Endothelial cell (in vitro differentiated cells): ENCODE measurements at regions not wholly inside any gene's neighbourhood (a gene's known extent, or its start where the extent isn't known, plus 50 kb on each side); places are given as distances from the start of the nearest gene placed in this dataset.

Source experiments
- DNase-seq: peaks from one replicate; pipeline ENCODE4 v3.0.0; 2021; ENCODE audit warnings: low spot score
- H3K27ac Mint-ChIP-seq: one replicate; pipeline ENCODE4 v1.8.0; 2021; ENCODE audit warnings: mixed read lengths, inconsistent platforms; ENCODE audit not compliant: unreplicated experiment
- H3K27me3 Mint-ChIP-seq: one replicate; pipeline ENCODE4 v1.8.0; 2021; ENCODE audit warnings: mild to moderate bottlenecking, moderate library complexity, mixed read lengths, inconsistent platforms; ENCODE audit not compliant: unreplicated experiment
- H3K36me3 Mint-ChIP-seq: one replicate; pipeline ENCODE4 v1.8.0; 2021; ENCODE audit warnings: mild to moderate bottlenecking, low read depth, mixed read lengths, inconsistent platforms; ENCODE audit not compliant: unreplicated experiment
- H3K4me1 Mint-ChIP-seq: one replicate; pipeline ENCODE4 v1.8.0; 2021; ENCODE audit warnings: mild to moderate bottlenecking, mixed read lengths, inconsistent platforms; ENCODE audit not compliant: unreplicated experiment
- H3K4me3 Mint-ChIP-seq: one replicate; pipeline ENCODE4 v1.8.0; 2021; ENCODE audit warnings: mild to moderate bottlenecking, mixed read lengths, inconsistent platforms; ENCODE audit not compliant: unreplicated experiment
- H3K9me3 Mint-ChIP-seq: one replicate; pipeline ENCODE4 v1.8.0; 2021; ENCODE audit warnings: mixed read lengths, inconsistent platforms; ENCODE audit not compliant: unreplicated experiment
- TF ChIP-seq, protein P1 (sequence below): fragments of 200-600 bp; sonication (generic); IDR thresholded peaks from one replicate; pipeline ENCODE4 v1.5.0; 2021; ENCODE audit warnings: antibody characterized with exemption; ENCODE audit not compliant: unreplicated experiment

GRCh38 chr2:18172607-18173006, 294.1 kb downstream of the KCNS3 start:
- H3K9me3 Mint-ChIP-seq: no peaks in the 10 kb centered on the region
- no peak for DNase-seq
- H3K27me3 Mint-ChIP-seq: no peaks in the 10 kb centered on the region
- TF ChIP-seq, protein P1, sequence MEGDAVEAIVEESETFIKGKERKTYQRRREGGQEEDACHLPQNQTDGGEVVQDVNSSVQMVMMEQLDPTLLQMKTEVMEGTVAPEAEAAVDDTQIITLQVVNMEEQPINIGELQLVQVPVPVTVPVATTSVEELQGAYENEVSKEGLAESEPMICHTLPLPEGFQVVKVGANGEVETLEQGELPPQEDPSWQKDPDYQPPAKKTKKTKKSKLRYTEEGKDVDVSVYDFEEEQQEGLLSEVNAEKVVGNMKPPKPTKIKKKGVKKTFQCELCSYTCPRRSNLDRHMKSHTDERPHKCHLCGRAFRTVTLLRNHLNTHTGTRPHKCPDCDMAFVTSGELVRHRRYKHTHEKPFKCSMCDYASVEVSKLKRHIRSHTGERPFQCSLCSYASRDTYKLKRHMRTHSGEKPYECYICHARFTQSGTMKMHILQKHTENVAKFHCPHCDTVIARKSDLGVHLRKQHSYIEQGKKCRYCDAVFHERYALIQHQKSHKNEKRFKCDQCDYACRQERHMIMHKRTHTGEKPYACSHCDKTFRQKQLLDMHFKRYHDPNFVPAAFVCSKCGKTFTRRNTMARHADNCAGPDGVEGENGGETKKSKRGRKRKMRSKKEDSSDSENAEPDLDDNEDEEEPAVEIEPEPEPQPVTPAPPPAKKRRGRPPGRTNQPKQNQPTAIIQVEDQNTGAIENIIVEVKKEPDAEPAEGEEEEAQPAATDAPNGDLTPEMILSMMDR: no peak
- H3K4me3 Mint-ChIP-seq: no peak overlapping the region
- H3K27ac Mint-ChIP-seq: no peak overlapping the region
- H3K36me3 Mint-ChIP-seq: peaks cover 3% of the 10 kb centered on the region
- H3K4me1 Mint-ChIP-seq: peaks cover 2% of the 10 kb centered on the region

- no peak for DNase-seq
- peaks cover 6% of the 10 kb centered on the region for H3K4me1 Mint-ChIP-seq
- H3K9me3 Mint-ChIP-seq: no peaks in the 10 kb centered on the region
- H3K36me3 Mint-ChIP-seq: peaks cover 3% of the 10 kb centered on the region
- no peaks in the 10 kb centered on the region for H3K27me3 Mint-ChIP-seq
- H3K4me3 Mint-ChIP-seq: no peak overlapping the region
- no peak overlapping the region for H3K27ac Mint-ChIP-seq
- TF ChIP-seq, protein P1: no peak
Observed at GRCh38 chr2:18171191-18172139, 293.0 kb downstream of the KCNS3 start.

GRCh38 chr2:18170642-18171041, 292.2 kb downstream of the KCNS3 start:
- Mint-ChIP-seq H3K36me3 (peaks cover 3% of the 10 kb centered on the region), H3K27ac (no peak overlapping the region), H3K4me1 (peaks cover 6% of the 10 kb centered on the region), H3K9me3 (no peaks in the 10 kb centered on the region), H3K27me3 (no peaks in the 10 kb centered on the region), H3K4me3 (no peak overlapping the region)
- DNase-seq: no peak
- TF ChIP-seq, protein P1: no peak

GRCh38 chr2:18169893-18170175, 291.4 kb downstream of the KCNS3 start:
- TF ChIP-seq, protein P1: no peak
- Mint-ChIP-seq H3K36me3 (peaks cover 3% of the 10 kb centered on the region), H3K27me3 (no peaks in the 10 kb centered on the region), H3K4me3 (no peak overlapping the region), H3K4me1 (peaks cover 6% of the 10 kb centered on the region), H3K9me3 (no peaks in the 10 kb centered on the region), H3K27ac (no peak overlapping the region)
- no peak for DNase-seq

DNA sequence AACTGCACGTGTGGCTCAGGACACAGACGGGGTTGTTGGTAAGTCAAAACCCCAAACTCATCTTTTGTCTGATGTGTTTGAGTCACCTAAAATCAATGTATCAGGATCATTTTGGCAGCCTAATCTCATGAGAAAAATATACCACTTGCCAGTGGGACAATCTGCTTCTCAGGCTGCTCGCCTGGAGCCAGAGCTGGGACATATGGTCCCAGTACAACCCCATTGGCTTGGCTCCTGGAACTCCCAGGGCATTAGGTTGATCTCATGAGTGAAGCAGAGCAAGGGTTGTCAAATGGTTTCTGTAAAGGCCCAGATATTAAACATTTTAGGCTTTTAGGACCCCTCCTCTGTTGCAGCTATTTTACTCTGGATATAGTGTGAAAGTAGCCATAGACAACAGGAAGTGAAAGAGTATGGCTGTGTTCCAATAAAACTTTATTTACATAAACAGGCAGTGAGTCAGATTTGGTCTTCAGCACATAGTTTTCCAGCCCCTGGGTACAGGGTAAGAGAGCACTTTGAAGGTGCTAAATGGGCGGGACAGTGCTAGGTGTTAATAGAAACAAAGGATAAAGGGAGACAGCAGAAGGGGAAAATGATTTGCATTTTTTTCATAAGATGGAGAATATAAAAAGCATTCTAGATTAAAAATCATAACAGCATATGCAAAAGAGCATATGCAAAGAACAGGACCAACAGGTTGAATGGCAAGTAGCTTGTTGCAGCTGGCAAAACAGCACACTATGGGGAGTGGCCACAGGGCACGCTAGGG, 290.8 kb downstream of the KCNS3 start:
- no peaks in the 10 kb centered on the region for H3K27me3 Mint-ChIP-seq
- no peak overlapping the region for H3K4me3 Mint-ChIP-seq
- peaks cover 3% of the 10 kb centered on the region for H3K36me3 Mint-ChIP-seq
- TF ChIP-seq, protein P1: no peak
- H3K4me1 Mint-ChIP-seq: peaks cover 6% of the 10 kb centered on the region
- no peak for DNase-seq
- no peak overlapping the region for H3K27ac Mint-ChIP-seq
- H3K9me3 Mint-ChIP-seq: no peaks in the 10 kb centered on the region
